Stimulated activated memory B cell treated with anti-CD40 and anti-IgM and Interleukin-4, amounts not matched to agents 10 μg/mL and 1 μg/mL and 100 μg/mL, for 72 hours (primary cell): ENCODE measurements at regions not wholly inside any gene's neighbourhood (a gene's known extent, or its start where the extent isn't known, plus 50 kb on each side); places are given as distances from the start of the nearest gene placed in this dataset.
"Not testable (repeated sequence)": the region's sequence is repeated elsewhere in the genome, so short reads cannot be mapped to it uniquely, and the experiment has no call there.

Source experiments
- ATAC-seq: fragments of 150-1000 bp; cut with Tn5 transposase; 2 replicates; pipeline ENCODE4 v1.10.0; 2021
- H3K27ac Mint-ChIP-seq: one replicate; pipeline ENCODE4 v1.8.0; 2022; ENCODE audit warnings: mild to moderate bottlenecking, mixed read lengths
- H3K27me3 Mint-ChIP-seq: one replicate; pipeline ENCODE4 v1.8.0; 2022; ENCODE audit warnings: mixed read lengths
- H3K36me3 Mint-ChIP-seq: one replicate; pipeline ENCODE4 v1.8.0; 2022; ENCODE audit warnings: mixed read lengths
- H3K4me1 Mint-ChIP-seq: one replicate; pipeline ENCODE4 v1.8.0; 2022; ENCODE audit warnings: mixed read lengths
- H3K4me3 Mint-ChIP-seq: one replicate; pipeline ENCODE4 v1.8.0; 2022; ENCODE audit warnings: mild to moderate bottlenecking, moderate library complexity, mixed read lengths
- H3K9me3 Mint-ChIP-seq: one replicate; pipeline ENCODE4 v1.8.0; 2022; ENCODE audit warnings: mixed read lengths

DNA sequence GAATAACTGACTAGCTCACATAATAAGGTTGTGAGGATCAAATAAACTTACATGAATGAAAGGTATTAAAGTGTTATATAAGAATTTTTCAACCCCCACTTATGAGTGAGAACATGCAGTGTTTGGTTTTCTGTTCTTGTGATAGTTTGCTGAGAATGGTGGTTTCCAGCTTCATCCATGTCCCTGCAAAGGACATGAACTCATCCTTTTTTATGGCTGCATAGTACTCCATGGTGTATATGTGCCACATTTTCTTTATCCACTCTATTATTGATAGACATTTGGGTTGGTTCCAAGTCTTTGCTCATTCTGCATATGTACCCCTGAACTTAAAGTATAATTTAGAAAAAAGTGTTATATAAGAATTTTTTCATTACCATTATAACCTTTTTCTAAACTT lies 93.9 kb downstream of the MED10 start:
- H3K4me1 Mint-ChIP-seq, ATAC-seq, H3K36me3 Mint-ChIP-seq: not testable (repeated sequence)

DNA sequence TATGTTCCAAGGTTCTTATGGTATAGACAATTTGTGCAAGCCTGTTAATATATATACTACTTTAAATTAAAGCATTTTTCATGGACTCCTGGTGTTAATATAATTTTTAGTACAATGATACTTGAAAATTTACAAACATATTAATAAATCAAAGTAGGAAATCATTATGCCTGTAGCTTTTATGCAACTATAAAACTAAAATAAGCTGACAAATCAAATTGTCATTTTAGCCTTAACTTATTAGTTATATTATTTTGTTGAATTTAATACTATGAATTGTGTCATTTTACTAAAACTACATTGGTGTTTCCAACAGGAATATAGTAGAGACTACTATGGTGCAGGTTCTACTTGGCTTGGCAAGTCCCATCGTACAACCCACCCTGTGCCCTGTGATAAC lies 96.0 kb downstream of the MED10 start:
- ATAC-seq, result no peak
- Mint-ChIP-seq H3K4me3 (no peak overlapping the region), H3K9me3 (no peaks in the 10 kb centered on the region), H3K27ac (no peak overlapping the region), H3K27me3 (no peaks in the 10 kb centered on the region), H3K36me3 (peaks cover 4% of the 10 kb centered on the region), H3K4me1 (no peaks in the 10 kb centered on the region)

More for the DNA sequence above, 93.9 kb downstream of the MED10 start:
- not testable (repeated sequence) for H3K9me3 Mint-ChIP-seq, H3K4me3 Mint-ChIP-seq, H3K27me3 Mint-ChIP-seq, H3K27ac Mint-ChIP-seq

DNA sequence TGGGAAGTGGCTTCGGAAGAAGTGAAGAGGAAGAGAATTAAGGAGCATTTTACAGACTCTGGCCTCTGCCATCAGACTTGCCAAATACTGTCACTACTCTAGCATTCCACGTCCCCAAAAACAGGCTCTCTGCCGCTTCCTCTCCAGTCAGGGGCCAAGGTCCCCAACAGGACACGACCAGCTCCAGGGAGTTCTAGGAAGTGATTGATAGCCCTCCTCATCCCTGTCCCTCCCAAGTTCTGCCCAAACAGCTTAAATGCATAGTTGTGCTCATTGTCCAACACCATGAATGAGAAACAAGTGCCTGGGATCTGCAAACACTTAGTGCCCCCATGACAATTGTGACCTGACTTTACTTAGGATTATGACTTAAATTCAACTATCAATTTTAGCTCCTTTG lies 96.5 kb downstream of the MED10 start:
- no peaks in the 10 kb centered on the region for H3K27me3 Mint-ChIP-seq
- H3K4me3 Mint-ChIP-seq, result no peak overlapping the region
- no peaks in the 10 kb centered on the region for H3K9me3 Mint-ChIP-seq
- no peaks in the 10 kb centered on the region for H3K4me1 Mint-ChIP-seq
- peaks cover 4% of the 10 kb centered on the region for H3K36me3 Mint-ChIP-seq
- no peak for ATAC-seq
- no peak overlapping the region for H3K27ac Mint-ChIP-seq

DNA sequence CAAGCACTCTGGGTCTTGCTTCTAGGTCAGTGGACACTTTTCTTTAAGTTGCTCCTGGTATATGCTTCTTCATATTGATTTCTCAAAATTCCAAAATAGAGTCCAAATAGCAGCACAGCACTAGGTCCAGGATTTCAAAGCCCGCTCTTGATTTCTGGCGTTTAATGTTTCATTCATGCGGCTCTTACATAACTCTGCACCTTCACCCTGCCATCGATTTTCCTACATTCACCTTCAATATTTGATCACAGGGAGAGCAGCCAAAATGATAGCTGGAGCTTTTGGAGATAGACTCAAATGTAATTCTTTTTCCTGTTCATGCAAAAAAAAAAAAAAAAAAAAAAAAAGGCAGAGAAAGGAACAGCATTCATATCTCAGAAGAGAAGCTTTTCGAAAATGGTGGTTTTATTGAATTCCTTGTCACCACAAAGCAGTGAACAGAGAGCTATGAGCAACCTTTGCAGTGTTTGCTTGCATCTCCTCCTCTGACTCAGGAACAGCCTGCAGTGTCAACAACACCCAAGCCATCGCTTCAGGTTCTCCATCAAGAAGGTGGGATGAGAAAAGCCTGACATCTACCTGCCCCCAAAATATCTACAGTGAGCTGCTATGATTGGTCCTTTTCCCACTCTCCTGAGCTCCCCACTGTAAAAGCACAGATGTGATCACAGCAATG lies 97.8 kb downstream of the MED10 start:
- Mint-ChIP-seq H3K4me1 (no peaks in the 10 kb centered on the region), H3K27me3 (no peaks in the 10 kb centered on the region), H3K27ac (no peak overlapping the region), H3K4me3 (no peak overlapping the region), H3K9me3 (no peaks in the 10 kb centered on the region), H3K36me3 (peaks cover 4% of the 10 kb centered on the region)
- peak; percentile 27 for ATAC-seq

DNA sequence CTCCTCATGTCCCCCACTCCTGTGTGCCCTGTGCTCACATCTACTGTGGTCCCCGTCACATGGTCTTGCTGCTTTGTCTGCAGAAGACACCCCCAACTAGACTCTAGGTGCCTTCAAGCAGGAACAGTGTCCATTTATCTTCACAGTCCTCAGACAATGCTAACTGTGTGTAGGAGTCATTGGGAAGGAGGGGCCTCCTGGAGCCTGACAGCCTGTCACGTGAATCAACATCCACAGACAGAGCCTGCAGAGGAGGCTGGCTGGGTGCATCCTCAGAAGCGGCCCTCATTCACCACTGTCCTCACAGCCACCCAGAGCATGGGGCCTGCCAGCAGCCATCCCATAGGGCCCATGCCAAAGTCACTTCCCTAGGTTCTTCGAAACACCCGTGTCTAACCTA lies 98.7 kb downstream of the MED10 start:
- Mint-ChIP-seq H3K27me3 (no peaks in the 10 kb centered on the region), H3K36me3 (peaks cover 4% of the 10 kb centered on the region), H3K27ac (no peak overlapping the region), H3K9me3 (no peaks in the 10 kb centered on the region), H3K4me1 (no peaks in the 10 kb centered on the region), H3K4me3 (no peak overlapping the region)
- no peak for ATAC-seq

DNA sequence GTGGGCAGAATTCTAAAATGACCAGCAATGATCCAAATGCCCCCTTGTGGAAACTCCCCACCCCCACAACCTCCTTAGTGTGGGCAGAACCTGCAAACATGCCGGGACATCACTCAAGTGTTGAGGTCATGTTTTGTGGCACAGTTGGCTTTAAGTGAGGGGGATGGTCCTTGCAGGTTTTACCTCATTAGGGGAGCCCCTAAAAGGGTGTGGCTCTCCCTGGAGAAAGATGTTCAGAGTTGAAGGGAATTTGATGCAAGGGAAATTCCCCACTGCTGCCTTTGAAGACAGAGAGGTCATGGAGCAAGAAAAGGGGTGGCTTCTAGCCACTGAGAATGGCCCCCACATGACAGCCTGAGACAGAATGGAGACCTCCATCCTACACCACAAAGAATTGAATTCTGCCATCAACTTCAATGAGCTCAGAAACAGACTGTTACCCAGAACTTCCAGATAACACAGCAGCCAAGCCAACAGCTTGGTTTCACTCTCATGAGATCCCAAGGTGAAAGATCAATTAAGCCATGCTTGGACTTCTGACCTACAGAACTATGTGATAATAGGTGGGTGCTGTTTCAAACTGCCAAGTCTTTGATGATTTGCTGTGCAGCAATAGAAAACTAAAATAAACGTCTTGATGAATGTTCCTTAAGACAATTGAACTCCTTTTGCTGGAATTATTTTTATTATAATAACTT lies 103.4 kb downstream of the MED10 start:
- peaks cover 8% of the 10 kb centered on the region for H3K27me3 Mint-ChIP-seq

DNA sequence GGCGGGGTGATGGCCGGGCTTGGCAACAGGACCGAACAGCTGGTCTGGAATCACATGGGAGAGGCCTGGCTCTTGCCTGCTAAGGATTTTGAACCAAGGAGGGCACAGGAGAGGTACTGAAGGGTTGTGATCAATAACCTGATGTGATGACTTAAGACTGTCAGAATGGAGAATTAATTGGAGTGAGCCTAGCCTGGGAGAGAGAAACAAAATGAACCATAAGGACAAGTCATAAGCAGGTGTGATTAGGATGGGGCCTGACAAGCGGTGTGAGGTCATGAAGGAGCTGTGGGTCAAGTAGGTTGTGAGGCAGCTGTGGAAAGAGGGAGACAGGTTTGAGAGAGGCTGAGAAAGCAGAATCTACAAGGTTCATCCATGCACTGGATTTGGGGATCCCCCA lies 104.6 kb downstream of the MED10 start:
- no peak for ATAC-seq
- no peak overlapping the region for H3K4me3 Mint-ChIP-seq
- peaks cover 10% of the 10 kb centered on the region for H3K4me1 Mint-ChIP-seq
- no peaks in the 10 kb centered on the region for H3K9me3 Mint-ChIP-seq
- H3K36me3 Mint-ChIP-seq, result peaks cover 6% of the 10 kb centered on the region
- peaks cover 8% of the 10 kb centered on the region for H3K27me3 Mint-ChIP-seq
- no peak overlapping the region for H3K27ac Mint-ChIP-seq

More for the DNA sequence above, 103.4 kb downstream of the MED10 start:
- Mint-ChIP-seq H3K9me3 (no peaks in the 10 kb centered on the region), H3K4me1 (peaks cover 10% of the 10 kb centered on the region), H3K36me3 (peaks cover 6% of the 10 kb centered on the region), H3K4me3 (no peak overlapping the region), H3K27ac (no peak overlapping the region)
- ATAC-seq, result peak; percentile 24

DNA sequence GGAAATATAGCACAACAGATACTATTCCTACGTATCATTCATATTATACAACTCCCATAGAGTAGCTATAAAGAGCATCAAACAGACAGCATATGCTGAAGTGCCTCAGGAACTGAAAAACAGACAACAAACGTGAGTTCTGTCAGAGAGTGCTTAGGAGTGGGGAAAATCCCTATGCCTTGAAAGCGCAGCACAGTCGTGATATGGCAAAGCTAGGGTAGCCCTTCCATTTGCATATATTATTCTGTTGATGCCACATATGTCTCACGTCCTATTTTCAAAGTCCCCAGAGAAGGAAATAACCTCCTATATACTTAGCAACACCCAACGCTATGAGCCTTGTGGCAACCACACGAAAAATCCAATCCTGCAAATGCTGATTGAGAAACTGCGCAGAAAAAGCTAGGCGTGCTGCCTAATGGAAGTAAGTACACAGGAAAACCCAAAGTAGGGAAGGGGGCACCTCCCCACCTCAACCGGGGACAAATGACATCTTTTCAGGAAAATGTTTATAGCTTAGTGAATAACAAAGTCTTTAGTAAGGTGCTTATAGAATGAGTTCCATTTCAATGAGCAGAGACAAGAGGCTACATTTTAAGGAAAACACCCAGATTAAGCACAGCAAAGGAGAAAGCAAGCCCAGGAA lies 105.1 kb downstream of the MED10 start:
- Mint-ChIP-seq H3K9me3 (no peaks in the 10 kb centered on the region), H3K36me3 (peaks cover 6% of the 10 kb centered on the region), H3K27me3 (peaks cover 8% of the 10 kb centered on the region), H3K4me1 (peaks cover 10% of the 10 kb centered on the region), H3K27ac (no peak overlapping the region), H3K4me3 (no peak overlapping the region)
- ATAC-seq, result peak; percentile 77

DNA sequence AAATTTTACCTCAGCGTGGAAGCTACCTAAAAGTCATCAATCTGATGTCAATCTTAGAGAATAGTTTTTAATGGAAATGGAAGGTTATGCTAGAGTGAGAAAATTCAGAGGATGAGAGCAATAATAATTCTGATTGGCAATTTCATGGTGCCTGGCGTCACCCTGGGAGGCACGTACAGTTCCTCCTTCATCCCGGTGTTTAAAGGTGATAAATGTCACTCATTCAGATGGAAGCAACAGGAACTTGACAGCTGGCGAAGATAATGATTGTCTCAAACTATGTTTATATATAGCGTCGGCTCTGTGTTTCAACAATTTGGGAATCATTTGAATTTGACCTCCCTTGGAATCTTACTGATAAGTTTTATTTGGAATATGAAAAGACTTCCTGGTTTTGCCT lies 108.4 kb downstream of the MED10 start:
- H3K9me3 Mint-ChIP-seq, result no peaks in the 10 kb centered on the region
- no peak overlapping the region for H3K4me3 Mint-ChIP-seq
- ATAC-seq, result no peak
- no peak overlapping the region for H3K27ac Mint-ChIP-seq
- H3K4me1 Mint-ChIP-seq, result peaks cover 10% of the 10 kb centered on the region
- peaks cover 6% of the 10 kb centered on the region for H3K36me3 Mint-ChIP-seq
- peaks cover 8% of the 10 kb centered on the region for H3K27me3 Mint-ChIP-seq

DNA sequence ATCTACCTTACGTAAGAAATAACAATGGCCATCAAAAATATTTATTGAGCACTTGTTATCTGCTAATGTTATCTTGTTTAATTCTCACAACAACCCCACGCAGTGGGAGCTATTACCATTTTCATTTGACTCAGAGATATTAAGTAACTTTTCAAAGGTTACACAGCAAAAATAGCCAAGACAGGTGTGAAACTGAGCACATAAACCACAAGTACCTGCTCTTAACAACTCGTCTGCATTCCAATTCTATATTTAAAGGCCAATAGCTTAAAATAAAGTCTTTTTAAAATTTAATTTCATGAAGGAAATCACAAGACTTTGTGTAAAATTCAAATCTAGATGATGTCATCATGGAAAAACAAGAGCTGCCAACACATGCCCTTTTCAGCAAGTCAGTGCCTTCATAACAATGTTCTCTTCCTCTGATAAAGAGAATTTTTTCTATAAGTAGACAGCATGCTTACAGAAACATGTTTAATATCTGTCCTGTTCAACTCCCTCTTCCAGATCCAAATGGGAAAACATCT lies 111.6 kb downstream of the MED10 start:
- Mint-ChIP-seq H3K9me3 (no peaks in the 10 kb centered on the region), H3K4me1 (no peaks in the 10 kb centered on the region), H3K36me3 (no peaks in the 10 kb centered on the region), H3K27me3 (no peaks in the 10 kb centered on the region), H3K4me3 (no peak overlapping the region), H3K27ac (no peak overlapping the region)
- ATAC-seq, result no peak

DNA sequence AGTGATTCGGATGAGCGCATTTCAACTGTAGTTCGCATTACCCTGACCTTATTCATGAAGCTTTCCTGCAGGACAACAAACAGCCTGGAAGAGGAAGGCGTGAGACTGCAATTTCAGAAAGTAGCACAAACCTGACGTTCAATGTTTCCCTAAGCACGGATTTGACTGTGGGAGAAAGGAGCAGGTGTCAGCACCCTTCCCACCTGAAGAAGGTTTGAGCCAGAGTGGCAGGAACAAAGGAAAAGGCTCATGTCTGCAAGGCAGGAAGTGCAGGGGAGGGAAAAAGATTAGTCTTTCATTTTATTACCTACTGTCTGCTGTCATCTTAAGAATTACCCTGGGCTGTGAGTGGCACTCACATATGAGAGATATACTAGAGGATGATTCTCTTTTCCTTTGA lies 114.0 kb downstream of the MED10 start:
- ATAC-seq, result no peak
- no peaks in the 10 kb centered on the region for H3K27me3 Mint-ChIP-seq
- H3K27ac Mint-ChIP-seq, result no peak overlapping the region
- H3K4me3 Mint-ChIP-seq, result no peak overlapping the region
- H3K4me1 Mint-ChIP-seq, result no peaks in the 10 kb centered on the region
- H3K9me3 Mint-ChIP-seq, result peaks cover 4% of the 10 kb centered on the region
- H3K36me3 Mint-ChIP-seq, result peaks cover 8% of the 10 kb centered on the region

DNA sequence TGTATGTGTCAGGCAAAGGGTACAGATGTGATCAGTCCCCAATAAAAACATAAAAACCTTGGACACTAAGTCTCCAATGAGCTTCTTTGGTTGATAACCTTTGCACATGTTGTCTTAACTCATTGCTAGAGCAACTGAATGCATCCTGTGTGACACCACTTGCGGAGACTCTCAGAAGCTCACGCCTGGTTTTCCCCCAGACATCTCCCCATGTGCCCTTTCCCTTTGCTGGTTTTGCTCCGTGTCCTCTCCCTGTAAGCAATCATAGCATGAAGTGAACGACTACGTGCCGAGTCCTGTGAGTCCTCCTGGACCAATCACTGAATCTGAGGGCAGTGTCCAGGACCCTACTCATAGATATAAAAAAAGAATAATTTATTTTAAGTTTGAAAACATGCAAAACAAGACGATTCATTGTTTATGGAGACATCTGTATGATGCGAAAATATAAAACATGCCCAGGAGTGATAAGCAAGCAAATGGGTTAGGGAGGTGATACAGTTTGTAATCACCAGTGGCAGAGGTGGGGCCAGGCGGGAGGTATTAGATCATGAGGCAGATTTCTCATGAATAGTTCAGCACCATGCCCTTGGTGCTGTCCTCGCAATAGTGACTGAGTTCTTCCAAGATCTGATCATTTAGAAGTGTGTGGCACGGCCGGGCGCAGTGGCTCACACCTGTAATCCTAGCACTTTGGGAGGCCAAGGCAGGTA lies 115.5 kb downstream of the MED10 start:
- Mint-ChIP-seq H3K27ac (no peak overlapping the region), H3K9me3 (peaks cover 4% of the 10 kb centered on the region), H3K4me1 (no peaks in the 10 kb centered on the region), H3K36me3 (peaks cover 8% of the 10 kb centered on the region), H3K4me3 (no peak overlapping the region), H3K27me3 (no peaks in the 10 kb centered on the region)
- ATAC-seq, result no peak

DNA sequence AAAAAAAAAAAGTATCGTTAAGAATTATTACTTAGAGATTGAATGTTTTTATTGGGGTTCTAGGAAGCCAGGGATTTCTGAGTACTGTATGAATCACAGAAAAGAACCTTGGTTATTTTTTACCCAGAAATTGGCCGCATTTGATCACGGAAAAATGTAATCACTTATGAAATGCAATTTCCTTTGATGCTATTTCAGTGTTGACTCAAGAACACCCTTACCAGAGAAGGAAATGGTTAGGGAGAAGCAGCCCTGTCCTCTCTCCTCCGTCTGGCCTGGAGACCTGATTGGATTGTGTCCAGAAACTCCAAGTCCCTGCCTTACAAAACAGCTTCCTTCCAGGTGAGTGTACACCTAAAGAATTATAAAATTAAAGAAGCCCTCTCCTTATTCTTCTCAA lies 116.7 kb downstream of the MED10 start:
- ATAC-seq, result no peak
- Mint-ChIP-seq H3K4me1 (no peaks in the 10 kb centered on the region), H3K4me3 (no peak overlapping the region), H3K27me3 (no peaks in the 10 kb centered on the region), H3K9me3 (peaks cover 13% of the 10 kb centered on the region), H3K27ac (no peak overlapping the region), H3K36me3 (peaks cover 18% of the 10 kb centered on the region)

DNA sequence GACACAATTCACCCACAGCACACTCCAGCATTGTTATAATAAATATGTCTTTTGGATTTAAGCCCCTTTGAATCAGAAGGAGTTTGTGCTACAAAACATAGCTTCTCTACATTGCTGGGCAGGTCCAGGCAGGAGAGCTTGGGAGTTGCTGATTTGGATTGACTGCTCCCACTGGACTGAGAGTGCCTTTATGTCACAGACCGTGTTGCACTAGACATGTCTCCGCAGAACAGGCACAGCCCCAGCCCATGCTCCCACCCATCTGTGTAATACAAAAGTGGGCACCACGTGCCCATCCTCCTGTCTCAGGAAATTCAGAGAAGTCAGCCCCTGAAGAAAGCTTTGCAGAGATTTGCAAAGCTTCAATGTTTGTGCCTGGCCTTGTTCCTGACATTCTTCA lies 117.1 kb downstream of the MED10 start:
- Mint-ChIP-seq H3K4me3 (no peak overlapping the region), H3K4me1 (no peaks in the 10 kb centered on the region), H3K9me3 (peaks cover 13% of the 10 kb centered on the region), H3K27ac (no peak overlapping the region), H3K36me3 (peaks cover 18% of the 10 kb centered on the region), H3K27me3 (no peaks in the 10 kb centered on the region)
- ATAC-seq, result no peak

DNA sequence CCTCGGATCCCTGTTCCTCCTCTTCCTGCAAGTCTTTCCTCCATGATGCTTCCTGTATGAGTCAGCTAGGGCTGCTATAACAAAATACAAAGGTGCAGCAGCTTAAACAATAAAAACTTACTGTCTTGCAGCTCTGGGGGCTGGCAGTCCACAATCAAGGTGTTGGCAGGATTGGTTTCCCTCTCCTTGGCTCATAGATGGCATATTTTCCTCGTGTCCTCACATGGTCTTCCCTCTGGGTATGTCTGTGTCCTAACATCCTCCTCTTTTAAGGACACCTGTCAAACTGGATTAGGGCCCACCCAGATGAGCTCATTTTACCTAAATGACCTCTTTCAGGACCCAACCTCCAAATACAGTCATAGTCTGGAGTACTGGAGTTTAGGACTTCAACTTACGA lies 117.5 kb downstream of the MED10 start:
- Mint-ChIP-seq H3K27me3 (no peaks in the 10 kb centered on the region), H3K4me1 (no peaks in the 10 kb centered on the region), H3K9me3 (peaks cover 13% of the 10 kb centered on the region)

More for the DNA sequence above, 117.5 kb downstream of the MED10 start:
- Mint-ChIP-seq H3K4me3 (no peak overlapping the region), H3K27ac (no peak overlapping the region), H3K36me3 (peaks cover 18% of the 10 kb centered on the region)
- ATAC-seq, result no peak
